Spleen (tissue), 7 donors: ENCODE measurements at regions not wholly inside any gene's neighbourhood (a gene's known extent, or its start where the extent isn't known, plus 50 kb on each side); places are given as distances from the start of the nearest gene placed in this dataset.

Experiments used
- POLR2A ChIP-seq, 3 donors: fragments of 450-650 bp; IDR thresholded peaks; one replicate each; pipeline ENCODE4 v1.5.1; 2017; ENCODE audit warnings: antibody characterized with exemption in 3 of 3, mild to moderate bottlenecking in 1 of 3
- POLR2AphosphoS5 ChIP-seq, 3 donors: sonication (generic); formaldehyde crosslinking; IDR thresholded peaks; one replicate each; pipeline ENCODE4 v1.5.1; 2017; ENCODE audit warnings: antibody characterized with exemption in 3 of 3
- TF ChIP-seq, protein P1 (sequence below), 11 experiments: fragments of 200-600 bp in 7 of 11; fragments of 450-650 bp in 4 of 11; sonication (generic) in 4 of 11; IDR thresholded peaks in 8 of 11; conservative IDR thresholded peaks in 3 of 11; 1 replicate in 7 of 11; 2 replicates in 4 of 11; pipeline versions ENCODE4 v1.4.0 to v1.8.0; 2016 to 2021; ENCODE audit warnings: antibody characterized with exemption in 11 of 11, inconsistent platforms in 4 of 11, mild to moderate bottlenecking in 1 of 11
- donor health status: DM: no; HTN: no; CAD: no; lungs with moderate emphysema.
- donor health status: DM: no; HTN: no; CAD: no.
- donor health status: DM: no; HTN: no; CAD: no.

DNA sequence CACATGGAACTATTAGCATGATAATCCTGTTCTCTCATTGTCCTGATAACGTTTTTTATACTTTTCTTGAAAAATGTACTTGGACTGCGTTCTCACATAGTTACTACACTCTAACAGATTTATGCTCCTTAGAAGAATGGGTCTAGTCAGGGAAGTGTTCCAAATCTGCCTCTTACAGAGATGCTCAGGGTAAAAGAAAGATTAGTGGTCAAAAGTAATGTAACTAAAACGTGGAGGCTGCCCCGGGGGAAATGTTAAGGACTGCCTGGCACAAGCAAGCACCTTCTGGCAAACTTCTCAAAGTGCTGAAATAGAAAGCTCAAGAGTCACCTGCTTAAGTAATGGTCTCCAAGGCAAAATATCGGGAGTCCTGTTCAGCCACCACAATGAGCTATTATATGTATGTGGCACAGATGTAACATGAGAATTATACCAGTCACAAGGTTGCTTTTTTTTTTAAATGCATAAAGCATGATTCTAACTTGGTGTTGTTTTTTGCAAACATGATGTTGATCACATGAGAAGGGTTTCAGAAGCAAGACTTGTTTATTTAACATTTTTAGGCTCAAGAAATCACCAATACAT lies 244.5 kb upstream of the JARID2 start:
- TF ChIP-seq, protein P1, sequence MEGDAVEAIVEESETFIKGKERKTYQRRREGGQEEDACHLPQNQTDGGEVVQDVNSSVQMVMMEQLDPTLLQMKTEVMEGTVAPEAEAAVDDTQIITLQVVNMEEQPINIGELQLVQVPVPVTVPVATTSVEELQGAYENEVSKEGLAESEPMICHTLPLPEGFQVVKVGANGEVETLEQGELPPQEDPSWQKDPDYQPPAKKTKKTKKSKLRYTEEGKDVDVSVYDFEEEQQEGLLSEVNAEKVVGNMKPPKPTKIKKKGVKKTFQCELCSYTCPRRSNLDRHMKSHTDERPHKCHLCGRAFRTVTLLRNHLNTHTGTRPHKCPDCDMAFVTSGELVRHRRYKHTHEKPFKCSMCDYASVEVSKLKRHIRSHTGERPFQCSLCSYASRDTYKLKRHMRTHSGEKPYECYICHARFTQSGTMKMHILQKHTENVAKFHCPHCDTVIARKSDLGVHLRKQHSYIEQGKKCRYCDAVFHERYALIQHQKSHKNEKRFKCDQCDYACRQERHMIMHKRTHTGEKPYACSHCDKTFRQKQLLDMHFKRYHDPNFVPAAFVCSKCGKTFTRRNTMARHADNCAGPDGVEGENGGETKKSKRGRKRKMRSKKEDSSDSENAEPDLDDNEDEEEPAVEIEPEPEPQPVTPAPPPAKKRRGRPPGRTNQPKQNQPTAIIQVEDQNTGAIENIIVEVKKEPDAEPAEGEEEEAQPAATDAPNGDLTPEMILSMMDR (IDR thresholded peaks at IDR 0.05 in 8 of 11, conservative IDR thresholded peaks at IDR 0.05 in 3 of 11): no peak
- TF ChIP-seq POLR2A (IDR thresholded peaks at IDR 0.05) (no peak), POLR2AphosphoS5 (IDR thresholded peaks at IDR 0.05) (no peak)
